ENCODE measurements at regions not wholly inside any gene's neighbourhood (a gene's known extent, or its start where the extent isn't known, plus 50 kb on each side); places are given as distances from the start of the nearest gene placed in this dataset.

DNA sequence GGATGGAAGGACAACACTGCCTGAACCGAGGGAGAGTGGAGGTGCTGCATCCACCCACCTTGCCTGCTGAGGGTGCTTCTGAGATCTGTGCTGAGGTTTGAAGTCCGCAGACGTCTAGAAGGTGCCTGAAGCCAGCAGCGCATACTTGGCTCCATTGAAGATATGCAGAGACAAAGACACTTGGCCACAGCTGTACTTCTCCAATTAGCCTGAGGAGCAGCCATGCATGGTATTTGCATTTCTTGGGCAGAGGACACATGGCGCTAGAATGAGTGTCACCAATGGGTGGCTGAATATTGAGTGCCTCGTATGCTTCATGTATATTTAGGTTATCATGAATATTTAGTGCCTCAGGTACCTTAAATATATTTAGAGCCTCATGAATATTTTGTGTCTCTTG lies 128.7 kb upstream of the ATP6AP2 start:
- intact Hi-C loops (cut with micrococcal nuclease; ENCODE audit: unreplicated experiment) (no loop called here), in situ Hi-C loops (cut with HindIII; ENCODE audit: extremely low pct_ligation_motif_present, low pct_unique_long_range_greater_than_20kb) (no loop called here)
- DNase-seq (ENCODE audit: low spot score) (no peak), FAIRE-seq (no peak), ATAC-seq (no peak)
- H3K36me3 ChIP-seq (replicated peaks in 1 of 2; ENCODE audit: control insufficient read depth in 1 of 2, insufficient read depth in 2 of 2, low read length in 2 of 2): no peaks in the 10 kb centered on the region
- H3K4me3 ChIP-seq (replicated peaks in 1 of 3; ENCODE audit: insufficient read depth in 1 of 3, low read depth in 2 of 3, low read length in 3 of 3): no peak overlapping the region
- H3K4me2 ChIP-seq (ENCODE audit: low read depth, low read length): no peak overlapping the region
- no peaks in the 10 kb centered on the region for H3K79me2 ChIP-seq (ENCODE audit: insufficient read depth, low read length)
- no peaks in the 10 kb centered on the region for H3K9me3 ChIP-seq (ENCODE audit: low read length)
- ChIA-PET POLR2A (no interaction called here), CTCF (ENCODE audit: low intra/inter-chr PET ratio, low total read pairs) (no interaction called here)
- H3K27me3 ChIP-seq (ENCODE audit: control insufficient read depth in 1 of 2, insufficient read depth in 2 of 2, low read length in 2 of 2): no peaks in the 10 kb centered on the region
- no peak overlapping the region for H2AFZ ChIP-seq (ENCODE audit: low read length)
- H4K20me1 ChIP-seq (ENCODE audit: insufficient read depth, low read length): no peaks in the 10 kb centered on the region
- 47% methylated on average over 3 of the region's 6 CpGs for WGBS (ENCODE audit: low lambda C conversion rate)
- no peak overlapping the region for H3K9ac ChIP-seq (ENCODE audit: insufficient read depth, low read depth, low read length)
- no peak overlapping the region for H3K27ac ChIP-seq (ENCODE audit: extremely low read length, insufficient read depth, low read length)
- BruUV-seq (replicated peaks): no TSS peak
- H3K4me1 ChIP-seq (ENCODE audit: insufficient read depth, low read length): no peaks in the 10 kb centered on the region
- no peak for TF ChIP-seq MBD4 (IDR thresholded peaks at IDR 0.05; ENCODE audit: borderline replicate concordance, low read length)
- no peak for TF ChIP-seq ETV6 (CRISPR knock-in tag; conservative IDR thresholded peaks at IDR 0.05)
- TF ChIP-seq, protein P1, sequence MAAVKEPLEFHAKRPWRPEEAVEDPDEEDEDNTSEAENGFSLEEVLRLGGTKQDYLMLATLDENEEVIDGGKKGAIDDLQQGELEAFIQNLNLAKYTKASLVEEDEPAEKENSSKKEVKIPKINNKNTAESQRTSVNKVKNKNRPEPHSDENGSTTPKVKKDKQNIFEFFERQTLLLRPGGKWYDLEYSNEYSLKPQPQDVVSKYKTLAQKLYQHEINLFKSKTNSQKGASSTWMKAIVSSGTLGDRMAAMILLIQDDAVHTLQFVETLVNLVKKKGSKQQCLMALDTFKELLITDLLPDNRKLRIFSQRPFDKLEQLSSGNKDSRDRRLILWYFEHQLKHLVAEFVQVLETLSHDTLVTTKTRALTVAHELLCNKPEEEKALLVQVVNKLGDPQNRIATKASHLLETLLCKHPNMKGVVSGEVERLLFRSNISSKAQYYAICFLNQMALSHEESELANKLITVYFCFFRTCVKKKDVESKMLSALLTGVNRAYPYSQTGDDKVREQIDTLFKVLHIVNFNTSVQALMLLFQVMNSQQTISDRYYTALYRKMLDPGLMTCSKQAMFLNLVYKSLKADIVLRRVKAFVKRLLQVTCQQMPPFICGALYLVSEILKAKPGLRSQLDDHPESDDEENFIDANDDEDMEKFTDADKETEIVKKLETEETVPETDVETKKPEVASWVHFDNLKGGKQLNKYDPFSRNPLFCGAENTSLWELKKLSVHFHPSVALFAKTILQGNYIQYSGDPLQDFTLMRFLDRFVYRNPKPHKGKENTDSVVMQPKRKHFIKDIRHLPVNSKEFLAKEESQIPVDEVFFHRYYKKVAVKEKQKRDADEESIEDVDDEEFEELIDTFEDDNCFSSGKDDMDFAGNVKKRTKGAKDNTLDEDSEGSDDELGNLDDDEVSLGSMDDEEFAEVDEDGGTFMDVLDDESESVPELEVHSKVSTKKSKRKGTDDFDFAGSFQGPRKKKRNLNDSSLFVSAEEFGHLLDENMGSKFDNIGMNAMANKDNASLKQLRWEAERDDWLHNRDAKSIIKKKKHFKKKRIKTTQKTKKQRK (IDR thresholded peaks at IDR 0.05; ENCODE audit: low read length): no peak
- no peak for TF ChIP-seq BRCA1 (CRISPR knock-in tag; IDR thresholded peaks at IDR 0.05)
- TF ChIP-seq, protein P2, sequence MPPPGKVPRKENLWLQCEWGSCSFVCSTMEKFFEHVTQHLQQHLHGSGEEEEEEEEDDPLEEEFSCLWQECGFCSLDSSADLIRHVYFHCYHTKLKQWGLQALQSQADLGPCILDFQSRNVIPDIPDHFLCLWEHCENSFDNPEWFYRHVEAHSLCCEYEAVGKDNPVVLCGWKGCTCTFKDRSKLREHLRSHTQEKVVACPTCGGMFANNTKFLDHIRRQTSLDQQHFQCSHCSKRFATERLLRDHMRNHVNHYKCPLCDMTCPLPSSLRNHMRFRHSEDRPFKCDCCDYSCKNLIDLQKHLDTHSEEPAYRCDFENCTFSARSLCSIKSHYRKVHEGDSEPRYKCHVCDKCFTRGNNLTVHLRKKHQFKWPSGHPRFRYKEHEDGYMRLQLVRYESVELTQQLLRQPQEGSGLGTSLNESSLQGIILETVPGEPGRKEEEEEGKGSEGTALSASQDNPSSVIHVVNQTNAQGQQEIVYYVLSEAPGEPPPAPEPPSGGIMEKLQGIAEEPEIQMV (CRISPR knock-in tag; IDR thresholded peaks at IDR 0.05; ENCODE audit: low read depth): no peak
- TF ChIP-seq, protein P3, sequence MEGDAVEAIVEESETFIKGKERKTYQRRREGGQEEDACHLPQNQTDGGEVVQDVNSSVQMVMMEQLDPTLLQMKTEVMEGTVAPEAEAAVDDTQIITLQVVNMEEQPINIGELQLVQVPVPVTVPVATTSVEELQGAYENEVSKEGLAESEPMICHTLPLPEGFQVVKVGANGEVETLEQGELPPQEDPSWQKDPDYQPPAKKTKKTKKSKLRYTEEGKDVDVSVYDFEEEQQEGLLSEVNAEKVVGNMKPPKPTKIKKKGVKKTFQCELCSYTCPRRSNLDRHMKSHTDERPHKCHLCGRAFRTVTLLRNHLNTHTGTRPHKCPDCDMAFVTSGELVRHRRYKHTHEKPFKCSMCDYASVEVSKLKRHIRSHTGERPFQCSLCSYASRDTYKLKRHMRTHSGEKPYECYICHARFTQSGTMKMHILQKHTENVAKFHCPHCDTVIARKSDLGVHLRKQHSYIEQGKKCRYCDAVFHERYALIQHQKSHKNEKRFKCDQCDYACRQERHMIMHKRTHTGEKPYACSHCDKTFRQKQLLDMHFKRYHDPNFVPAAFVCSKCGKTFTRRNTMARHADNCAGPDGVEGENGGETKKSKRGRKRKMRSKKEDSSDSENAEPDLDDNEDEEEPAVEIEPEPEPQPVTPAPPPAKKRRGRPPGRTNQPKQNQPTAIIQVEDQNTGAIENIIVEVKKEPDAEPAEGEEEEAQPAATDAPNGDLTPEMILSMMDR (CRISPR knock-in tag; IDR thresholded peaks at IDR 0.05): no peak
- TF ChIP-seq PTBP1 (IDR thresholded peaks at IDR 0.05; ENCODE audit: low read depth, low read length, poor library complexity, severe bottlenecking): no peak
- no peak for TF ChIP-seq ZFP1 (CRISPR knock-in tag; IDR thresholded peaks at IDR 0.05)
- TF ChIP-seq, protein P4, sequence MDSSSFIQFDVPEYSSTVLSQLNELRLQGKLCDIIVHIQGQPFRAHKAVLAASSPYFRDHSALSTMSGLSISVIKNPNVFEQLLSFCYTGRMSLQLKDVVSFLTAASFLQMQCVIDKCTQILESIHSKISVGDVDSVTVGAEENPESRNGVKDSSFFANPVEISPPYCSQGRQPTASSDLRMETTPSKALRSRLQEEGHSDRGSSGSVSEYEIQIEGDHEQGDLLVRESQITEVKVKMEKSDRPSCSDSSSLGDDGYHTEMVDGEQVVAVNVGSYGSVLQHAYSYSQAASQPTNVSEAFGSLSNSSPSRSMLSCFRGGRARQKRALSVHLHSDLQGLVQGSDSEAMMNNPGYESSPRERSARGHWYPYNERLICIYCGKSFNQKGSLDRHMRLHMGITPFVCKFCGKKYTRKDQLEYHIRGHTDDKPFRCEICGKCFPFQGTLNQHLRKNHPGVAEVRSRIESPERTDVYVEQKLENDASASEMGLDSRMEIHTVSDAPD (CRISPR knock-in tag; IDR thresholded peaks at IDR 0.05): no peak
- no peak for TF ChIP-seq SSRP1 (CRISPR knock-in tag; IDR thresholded peaks at IDR 0.05)
- no peak for TF ChIP-seq ZNF577 (CRISPR knock-in tag; IDR thresholded peaks at IDR 0.05; ENCODE audit: borderline replicate concordance, low read depth)

Data from HepG2 (cell line).